IMR-90 (cell line): ENCODE measurements at regions not wholly inside any gene's neighbourhood (a gene's known extent, or its start where the extent isn't known, plus 50 kb on each side); places are given as distances from the start of the nearest gene placed in this dataset.

Experiments
- ATAC-seq: fragments of 200-7000 bp; cut with Tn5 transposase; 2 replicates; pipeline ENCODE4 v1.9.1; 2020; ENCODE audit warnings: low read depth, mild to moderate bottlenecking, moderate library complexity
- BruUV-seq: library from RNA; stranded (reverse); fragments of 400-500 nt; replicated peaks from 2 replicates; lab custom pipeline; 2021; lab: Mats Ljungman, UMichigan
- CTCF ChIA-PET: fragments of 300-600 bp; formaldehyde crosslinking; extraction: SDS; loops from one replicate; lab custom pipeline; 2021; ENCODE audit warnings: antibody characterized with exemption; lab: Yijun Ruan, JAX
- POLR2A ChIA-PET: fragments of 300-600 bp; sonication (Branson Sonifier 250); formaldehyde crosslinking; loops from one replicate; lab custom pipeline; 2022; ENCODE audit warnings: antibody characterized with exemption; ENCODE audit not compliant: unreplicated experiment; lab: Charles Lee
- DNase-seq: peaks from one replicate; pipeline ENCODE4 v3.0.0; 2013
- H2AFZ ChIP-seq: replicated peaks from 2 replicates; pipeline ENCODE3; 2013; ENCODE audit warnings: low read length, mild to moderate bottlenecking; ENCODE audit not compliant: poor library complexity
- H2AK5ac ChIP-seq: 2 replicates; pipeline ENCODE4 v1.6.1; 2013; ENCODE audit warnings: low read depth, low read length, inconsistent platforms
- H2AK9ac ChIP-seq: replicated peaks from 2 replicates; pipeline ENCODE3; 2013; ENCODE audit warnings: mild to moderate bottlenecking, low read depth, low read length, moderate library complexity; ENCODE audit not compliant: poor library complexity
- H2BK120ac ChIP-seq: 2 replicates; pipeline ENCODE4 v1.6.1; 2013; ENCODE audit warnings: low read depth, low read length, inconsistent platforms
- H2BK15ac ChIP-seq: 3 replicates; pipeline ENCODE4 v1.6.1; 2013; ENCODE audit warnings: low read depth, low read length, inconsistent platforms
- H2BK20ac ChIP-seq: 2 replicates; pipeline ENCODE4 v1.6.1; 2013; ENCODE audit warnings: low read depth, mild to moderate bottlenecking, inconsistent platforms, low read length, moderate library complexity
- H2BK5ac ChIP-seq: 2 replicates; pipeline ENCODE4 v1.6.1; 2013; ENCODE audit warnings: mild to moderate bottlenecking, low read depth, low read length, inconsistent platforms; ENCODE audit not compliant: poor library complexity, severe bottlenecking
- H3K14ac ChIP-seq: replicated peaks from 2 replicates; pipeline ENCODE4 v1.6.1; 2013; ENCODE audit warnings: low read depth, low read length, inconsistent platforms
- H3K18ac ChIP-seq: 2 replicates; pipeline ENCODE4 v1.6.1; 2013; ENCODE audit warnings: low read depth, low read length, control low read depth
- H3K23ac ChIP-seq: 2 replicates; pipeline ENCODE4 v1.6.1; 2013; ENCODE audit warnings: low read depth, low read length, inconsistent platforms
- H3K27ac ChIP-seq: 2 replicates; pipeline ENCODE4 v1.5.1; 2013; ENCODE audit warnings: mild to moderate bottlenecking, control low read depth, low read length; ENCODE audit not compliant: insufficient read depth
- H3K27me3 ChIP-seq: 2 replicates; pipeline ENCODE4 v1.6.1; 2013; ENCODE audit warnings: low read length; ENCODE audit not compliant: control insufficient read depth, insufficient read depth
- H3K36me3 ChIP-seq: 2 replicates; pipeline ENCODE4 v1.6.1; 2013; ENCODE audit warnings: low read length, mixed read lengths; ENCODE audit not compliant: control insufficient read depth, insufficient read depth
- H3K4ac ChIP-seq: 2 replicates; pipeline ENCODE4 v1.6.1; 2013; ENCODE audit warnings: low read depth, low read length, inconsistent platforms
- H3K4me1 ChIP-seq: 2 replicates; pipeline ENCODE4 v1.6.1; 2013; ENCODE audit warnings: low read length, mixed read lengths; ENCODE audit not compliant: control insufficient read depth, insufficient read depth
- H3K4me2 ChIP-seq: 2 replicates; pipeline ENCODE4 v1.6.1; 2013; ENCODE audit warnings: low read depth, mild to moderate bottlenecking, control low read depth, low read length, moderate library complexity
- H3K4me3 ChIP-seq: 2 replicates; pipeline ENCODE4 v1.5.1; 2013; ENCODE audit warnings: low read depth, mild to moderate bottlenecking, control low read depth, low read length, moderate library complexity; ENCODE audit not compliant: insufficient read depth
- H3K56ac ChIP-seq: 2 replicates; pipeline ENCODE4 v1.6.1; 2013; ENCODE audit warnings: low read length, inconsistent platforms; ENCODE audit not compliant: insufficient read depth; ENCODE audit errors: extremely low read depth
- H3K79me1 ChIP-seq, 2 experiments: 2 replicates each; pipeline ENCODE4 v1.6.1; 2013; ENCODE audit warnings: low read length in 2 of 2, inconsistent platforms in 1 of 2, low read depth in 1 of 2
- H3K9ac ChIP-seq: 2 replicates; pipeline ENCODE4 v1.6.1; 2013; ENCODE audit warnings: low read depth, low read length, control low read depth
- H3K9me1 ChIP-seq: 2 replicates; pipeline ENCODE4 v1.6.1; 2013; ENCODE audit warnings: low read length, inconsistent platforms; ENCODE audit not compliant: insufficient read depth
- H3K9me3 ChIP-seq: 2 replicates; pipeline ENCODE4 v1.6.1; 2013; ENCODE audit warnings: low read length; ENCODE audit not compliant: control insufficient read depth, insufficient read depth
- H4K20me1 ChIP-seq: 2 replicates; pipeline ENCODE4 v1.6.1; 2013; ENCODE audit warnings: low read length, inconsistent platforms; ENCODE audit not compliant: insufficient read depth
- H4K5ac ChIP-seq: 2 replicates; pipeline ENCODE4 v1.6.1; 2013; ENCODE audit warnings: mild to moderate bottlenecking, low read depth, low read length, control low read depth
- H4K8ac ChIP-seq, 2 experiments: 2 replicates each; pipeline ENCODE4 v1.6.1; 2013; ENCODE audit warnings: low read depth in 2 of 2, low read length in 2 of 2, control low read depth in 1 of 2, inconsistent platforms in 1 of 2
- H4K91ac ChIP-seq: 2 replicates; pipeline ENCODE4 v1.6.1; 2013; ENCODE audit warnings: low read depth, low read length, inconsistent platforms; ENCODE audit not compliant: insufficient read depth
- BHLHE40 ChIP-seq: fragments of 150-350 bp; IDR thresholded peaks from 2 replicates; pipeline ENCODE4 v1.6.1; 2016; ENCODE audit warnings: mild to moderate bottlenecking, low read depth, low read length
- CEBPB ChIP-seq: IDR thresholded peaks from 2 replicates; pipeline ENCODE4 v1.6.1; 2012; ENCODE audit warnings: low read depth, low read length, improper control_type of control experiment
- CHD1 ChIP-seq: IDR thresholded peaks from 2 replicates; pipeline ENCODE4 v1.6.1; 2012; ENCODE audit warnings: low read depth, low read length, improper control_type of control experiment
- CTCF ChIP-seq: conservative IDR thresholded peaks from 2 replicates; pipeline ENCODE4 v1.5.1; 2012; ENCODE audit warnings: mild to moderate bottlenecking, low read depth, low read length, improper control_type of control experiment
- ELK1 ChIP-seq: fragments of 150-350 bp; IDR thresholded peaks from 2 replicates; pipeline ENCODE4 v1.6.1; 2016; ENCODE audit warnings: low read depth, mild to moderate bottlenecking, low read length, moderate library complexity, borderline replicate concordance
- FOS ChIP-seq: fragments of 150-350 bp; IDR thresholded peaks from 2 replicates; pipeline ENCODE4 v1.6.1; 2016; ENCODE audit warnings: low read depth, low read length
- MAFK ChIP-seq: IDR thresholded peaks from 2 replicates; pipeline ENCODE4 v1.6.1; 2012; ENCODE audit warnings: low read depth, low read length, improper control_type of control experiment
- MAZ ChIP-seq: IDR thresholded peaks from 2 replicates; pipeline ENCODE4 v1.6.1; 2012; ENCODE audit warnings: low read depth, mild to moderate bottlenecking, low read length, improper control_type of control experiment, moderate library complexity, borderline replicate concordance
- MXI1 ChIP-seq: IDR thresholded peaks from 2 replicates; pipeline ENCODE4 v1.6.1; 2012; ENCODE audit warnings: low read depth, mild to moderate bottlenecking, low read length, moderate library complexity, borderline replicate concordance
- NFE2L2 ChIP-seq: fragments of 150-350 bp; IDR thresholded peaks from 2 replicates; pipeline ENCODE4 v1.6.1; 2016; ENCODE audit warnings: low read depth, mild to moderate bottlenecking, low read length
- POLR2A ChIP-seq: IDR thresholded peaks from 2 replicates; pipeline ENCODE4 v1.6.1; 2012; ENCODE audit warnings: mild to moderate bottlenecking, low read depth, low read length
- RAD21 ChIP-seq: IDR thresholded peaks from 2 replicates; pipeline ENCODE4 v1.6.1; 2012; ENCODE audit warnings: low read length, improper control_type of control experiment
- RCOR1 ChIP-seq: IDR thresholded peaks from 2 replicates; pipeline ENCODE4 v1.6.1; 2012; ENCODE audit warnings: mild to moderate bottlenecking, low read length, improper control_type of control experiment; ENCODE audit not compliant: insufficient replicate concordance
- RFX5 ChIP-seq: IDR thresholded peaks from 2 replicates; pipeline ENCODE4 v1.8.0; 2012; ENCODE audit warnings: low read depth, mild to moderate bottlenecking, low read length, moderate library complexity
- SMC3 ChIP-seq: fragments of 150-350 bp; IDR thresholded peaks from 2 replicates; pipeline ENCODE4 v1.6.1; 2016; ENCODE audit warnings: low read depth, mild to moderate bottlenecking, antibody characterized with exemption, low read length, moderate library complexity
- WGBS, 2 experiments: methylation state at CpG; one replicate each; pipeline versions ENCODE4 v1.1.5 to v1.1.7; 2013; ENCODE audit warnings: missing lambda C conversion rate in 2 of 2; ENCODE audit not compliant: insufficient read length in 1 of 2; ENCODE audit errors: extremely low coverage in 2 of 2; 5-methylcytosine and 5-hydroxymethylcytosine counted together
- dilution Hi-C: fragments of 300-500 bp; cut with HindIII; formaldehyde crosslinking; loops from one replicate; pipeline ENCODE4 v1.14.3; 2018; ENCODE audit warnings: low sequenced_read_pairs; ENCODE audit not compliant: unreplicated experiment
- in situ Hi-C: fragments of 300-500 bp; cut with MboI; formaldehyde crosslinking; loops from 3 replicates; pipeline ENCODE4 v1.14.3; 2019; ENCODE audit warnings: low sequenced_read_pairs, inconsistent platforms, mixed read lengths
- intact Hi-C: fragments of 100-400 bp; cut with micrococcal nuclease; formaldehyde crosslinking; loops from 2 replicates; pipeline ENCODE4 v1.10.0; 2022
- TF ChIP-seq, protein P1 (sequence below): fragments of 150-350 bp; IDR thresholded peaks from 2 replicates; pipeline ENCODE4 v1.6.1; 2017; ENCODE audit warnings: mild to moderate bottlenecking, antibody characterized with exemption, low read length, low read depth

GRCh38 chr15:39499042-39499441 lies 81.8 kb upstream of the THBS1 start:
- DNase-seq, result no peak
- WGBS, 2 experiments, result no CpG with 5 or more reads among the region's 1 CpG
- dilution Hi-C loops, result no loop called here
- peaks cover 29% of the 10 kb centered on the region for H3K4me1 ChIP-seq
- peak overlapping the region; percentile 62; the same call in 1 of the 2 replicates for H4K5ac ChIP-seq
- H4K91ac ChIP-seq, result no peak overlapping the region; the same call in 1 of the 2 replicates
- H3K27me3 ChIP-seq, result no peaks in the 10 kb centered on the region
- ChIA-PET POLR2A (no interaction called here), CTCF (no interaction called here)
- no peaks in the 10 kb centered on the region for H3K9me3 ChIP-seq
- H3K56ac ChIP-seq, result no peak overlapping the region
- peak overlapping the region; percentile 80; the same call in 2 of the 3 replicates for H2BK15ac ChIP-seq
- H3K4ac ChIP-seq, result peak overlapping the region; percentile 43; the same call in 1 of the 2 replicates
- H2AK9ac ChIP-seq, result no peak overlapping the region
- intact Hi-C loops, result no loop called here
- H4K20me1 ChIP-seq, result no peaks in the 10 kb centered on the region
- in situ Hi-C loops, result no loop called here
- no peak overlapping the region for H2AFZ ChIP-seq
- no peaks in the 10 kb centered on the region for H3K36me3 ChIP-seq
- BruUV-seq, result no TSS peak
- peak overlapping the region; percentile 53 for H2BK120ac ChIP-seq
- H3K9ac ChIP-seq, result no peak overlapping the region
- no peak overlapping the region for H3K4me3 ChIP-seq
- peak overlapping the region; percentile 58; the same call in 1 of the 2 replicates for H2BK20ac ChIP-seq
- H3K18ac ChIP-seq, result peak overlapping the region; percentile 92
- H3K9me1 ChIP-seq, result peaks cover 7% of the 10 kb centered on the region
- no peaks in the 10 kb centered on the region for H3K79me1 ChIP-seq
- no peak overlapping the region for H2BK5ac ChIP-seq
- 0 out of 2 replicates have a peak overlapping the region, but pooled peaks have one; percentile 37 for H3K23ac ChIP-seq
- H3K4me2 ChIP-seq, result no peak overlapping the region
- H2AK5ac ChIP-seq, result 0 out of 2 replicates have a peak overlapping the region, but pooled peaks have one; percentile 30
- H3K14ac ChIP-seq, result peak overlapping the region; percentile 40; the same call in 1 of the 2 replicates
- ATAC-seq, result no peak
- TF ChIP-seq MXI1 (no peak), CEBPB (no peak), ELK1 (no peak), CHD1 (no peak), SMC3 (no peak), RFX5 (no peak), NFE2L2 (no peak), RCOR1 (no peak), POLR2A (no peak), RAD21 (no peak), FOS (no peak), CTCF (no peak), MAFK (no peak), MAZ (no peak), BHLHE40 (no peak)
- TF ChIP-seq, protein P1, sequence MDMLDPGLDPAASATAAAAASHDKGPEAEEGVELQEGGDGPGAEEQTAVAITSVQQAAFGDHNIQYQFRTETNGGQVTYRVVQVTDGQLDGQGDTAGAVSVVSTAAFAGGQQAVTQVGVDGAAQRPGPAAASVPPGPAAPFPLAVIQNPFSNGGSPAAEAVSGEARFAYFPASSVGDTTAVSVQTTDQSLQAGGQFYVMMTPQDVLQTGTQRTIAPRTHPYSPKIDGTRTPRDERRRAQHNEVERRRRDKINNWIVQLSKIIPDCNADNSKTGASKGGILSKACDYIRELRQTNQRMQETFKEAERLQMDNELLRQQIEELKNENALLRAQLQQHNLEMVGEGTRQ, result no peak
- peak overlapping the region; percentile 42; the same call in 1 of the 2 replicates for H3K27ac ChIP-seq
- H4K8ac ChIP-seq, result no peak overlapping the region; a peak in 1 of 4 replicates
